ENCODE measurements at regions not wholly inside any gene's neighbourhood (a gene's known extent, or its start where the extent isn't known, plus 50 kb on each side); places are given as distances from the start of the nearest gene placed in this dataset.

GRCh38 chr15:66994927-66995656 lies 70.3 kb upstream of the SMAD3 start:
- TF ChIP-seq ZNF165 (CRISPR knock-in tag; IDR thresholded peaks at IDR 0.05; ENCODE audit: borderline replicate concordance) (no peak), PURB (CRISPR knock-in tag; IDR thresholded peaks at IDR 0.05; ENCODE audit: low read depth) (no peak), ZNF507 (tag; conservative IDR thresholded peaks at IDR 0.05) (no peak), AFF1 (IDR thresholded peaks at IDR 0.05; ENCODE audit: low read depth in 1 of 2, partially characterized antibody in 2 of 2) (no peak), DDX20 (tag; IDR thresholded peaks at IDR 0.05; ENCODE audit: low read depth) (no peak), MAFF (IDR thresholded peaks at IDR 0.05; ENCODE audit: low read length) (no peak), SAFB2 (IDR thresholded peaks at IDR 0.05; ENCODE audit: borderline replicate concordance, low read depth, low read length, severe bottlenecking) (no peak), TAF15 (IDR thresholded peaks at IDR 0.05; ENCODE audit: low read depth, low read length) (no peak), SPI1 (IDR thresholded peaks at IDR 0.05; ENCODE audit: borderline replicate concordance, low read depth, low read length) (0 out of 2 replicates have a peak, but pooled peaks have one; percentile 20)

More at GRCh38 chr15:66994927-66995656, 70.3 kb upstream of the SMAD3 start:
- CTCF ChIA-PET (ENCODE audit: low intra/inter-chr PET ratio), result no interaction called here
- no TSS peak for BruUV-seq (replicated peaks)
- Histone ChIP-seq H3K27me3 (ENCODE audit: control insufficient read depth in 2 of 2, insufficient read depth in 2 of 2, low read length in 2 of 2) (peaks cover 0 to 2% of the 10 kb centered on the region in 2 experiments; a peak in 1 of 5 replicates), H3K4me2 (ENCODE audit: insufficient read depth, low read length) (no peak overlapping the region), H3K27ac (ENCODE audit: extremely low read depth, low read depth, low read length) (no peak overlapping the region), H3K9me1 (ENCODE audit: control insufficient read depth, insufficient read depth, low read length) (no peaks in the 10 kb centered on the region), H3K79me2 (ENCODE audit: control insufficient read depth, insufficient read depth, low read length) (no peaks in the 10 kb centered on the region), H4K20me1 (replicated peaks; ENCODE audit: control insufficient read depth, insufficient read depth, low read length) (no peaks in the 10 kb centered on the region), H3K4me1 (replicated peaks in 1 of 2; ENCODE audit: control insufficient read depth in 2 of 2, insufficient read depth in 2 of 2, low read length in 2 of 2) (peaks cover 0 to 3% of the 10 kb centered on the region in 2 experiments; a peak in 3 of 5 replicates), H3K4me3 (no peak overlapping the region), H3K9ac (ENCODE audit: insufficient read depth in 1 of 2, low read depth in 2 of 2, low read length in 2 of 2) (no peak overlapping the region), H2AFZ (ENCODE audit: low read depth, low read length) (peak overlapping the region; percentile 1), H3K9me3 (replicated peaks; ENCODE audit: control insufficient read depth, insufficient read depth, low read depth, low read length) (no peaks in the 10 kb centered on the region), H3K36me3 (ENCODE audit: control insufficient read depth, insufficient read depth, low read length) (no peaks in the 10 kb centered on the region)
- intact Hi-C loops (cut with micrococcal nuclease) (no loop called here), in situ Hi-C loops (cut with MboI) (no loop called here)
- POLR2A ChIA-PET, result interaction anchor here (0.6 to 1.0 kb wide), 5 partner anchors 16 to 294 kb away, joined by 3 read pairs; no protein-coding TSS in a partner anchor
- 18% methylated on average over 5 of the region's 7 CpGs for WGBS (ENCODE audit: insufficient coverage, low coverage, missing lambda C conversion rate)
- no peak for ATAC-seq
- DNase-seq (ENCODE audit: extremely low read depth in 1 of 4, low spot score in 3 of 4), result peak in 1 of 4 experiments; percentile 3
- FAIRE-seq, result peak; percentile 54
